Ovary (tissue), 7 donors: ENCODE measurements at regions not wholly inside any gene's neighbourhood (a gene's known extent, or its start where the extent isn't known, plus 50 kb on each side); places are given as distances from the start of the nearest gene placed in this dataset.

ENCODE experiments used
- DNase-seq, 5 donors: peaks; one replicate each; pipeline ENCODE4 v3.0.0-alpha.2; 2019 to 2020
- H3K27ac ChIP-seq, 2 donors: fragments of 200-600 bp; one replicate each; pipeline versions ENCODE4 v1.5.1 to v1.8.0; 2019 to 2022
- H3K27me3 ChIP-seq: fragments of 200-600 bp; one replicate; pipeline ENCODE4 v1.8.0; 2022
- H3K36me3 ChIP-seq: fragments of 200-600 bp; sonication (generic); one replicate; pipeline ENCODE4 v1.5.1; 2019
- H3K4me1 ChIP-seq: one replicate; pipeline ENCODE4 v1.8.1; 2013; ENCODE audit warnings: mild to moderate bottlenecking, moderate library complexity; ENCODE audit not compliant: insufficient read depth
- H3K4me3 ChIP-seq: fragments of 200-600 bp; sonication (generic); one replicate; pipeline ENCODE4 v1.5.1; 2017
- H3K9me3 ChIP-seq, 2 donors: fragments of 200-600 bp in 1 of 2; sonication (generic) in 1 of 2; one replicate each; pipeline versions ENCODE4 v1.5.1 to v1.8.1; 2013 to 2019; ENCODE audit warnings: mild to moderate bottlenecking in 1 of 2, moderate library complexity in 1 of 2
- CTCF ChIP-seq, 3 donors: fragments of 450-650 bp in 2 of 3; fragments of 200-600 bp in 1 of 3; IDR thresholded peaks; one replicate each; pipeline versions ENCODE4 v1.5.1 to v1.8.0; 2016 to 2022; ENCODE audit warnings: antibody characterized with exemption in 3 of 3, mild to moderate bottlenecking in 1 of 3
- EP300 ChIP-seq: sonication (generic); formaldehyde crosslinking; IDR thresholded peaks from one replicate; pipeline ENCODE4 v1.6.1; 2017; ENCODE audit warnings: antibody characterized with exemption
- POLR2A ChIP-seq: fragments of 450-650 bp; IDR thresholded peaks from one replicate; pipeline ENCODE4 v1.6.1; 2017; ENCODE audit warnings: antibody characterized with exemption, mild to moderate bottlenecking, moderate library complexity
- WGBS, 3 donors: extraction: QIAGEN DNeasy Blood & Tissue Kit in 1 of 3; methylation state at CpG; one replicate each; pipeline versions ENCODE4 v1.1.5 to v1.1.7; 2013 to 2017; 5-methylcytosine and 5-hydroxymethylcytosine counted together
- intact Hi-C, 4 donors: fragments of 100-400 bp; cut with DNase I; formaldehyde crosslinking; loops; one replicate each; pipeline versions ENCODE4 v1.11.0 to v1.15.1; 2022 to 2023
- donor health status: DM: no; HTN: no; CAD: no; lungs with moderate emphysema.
- donor health status: DM: no; HTN: no; CAD: no.
- donor health status: Bipolar disorder and iron deficiency.
- donor health status: DM: no; HTN: no; CAD: no.
- donor health status: DM: yes; HTN: yes; CAD: no.

DNA sequence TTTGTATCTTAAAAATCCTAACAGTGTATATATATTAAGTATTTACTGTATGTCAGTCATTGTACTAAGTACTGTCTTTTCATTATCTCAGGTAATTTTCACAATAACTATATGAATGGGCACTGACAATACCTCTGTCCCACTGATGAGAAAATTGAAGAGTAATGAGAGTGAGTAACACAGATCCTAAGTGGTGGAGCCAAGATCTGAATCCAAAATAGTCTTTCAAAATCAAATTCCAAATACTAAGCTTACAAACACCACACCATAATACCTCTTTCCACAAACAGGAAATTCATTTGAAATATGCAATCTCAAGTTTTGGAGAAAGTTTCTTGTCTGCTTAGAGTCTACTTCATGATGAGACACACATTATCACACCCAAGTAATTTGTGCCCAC lies 105.9 kb upstream of the EDEM3 start:
- H3K4me3 ChIP-seq: no peak overlapping the region
- no peaks in the 10 kb centered on the region for H3K36me3 ChIP-seq
- intact Hi-C loops: no loop called here
- no peaks in the 10 kb centered on the region for H3K27me3 ChIP-seq
- no peaks in the 10 kb centered on the region for H3K9me3 ChIP-seq
- H3K27ac ChIP-seq: no peak overlapping the region
- no peak for DNase-seq
- TF ChIP-seq CTCF (IDR thresholded peaks at IDR 0.05) (no peak), EP300 (no peak), POLR2A (no peak)
- H3K4me1 ChIP-seq: no peaks in the 10 kb centered on the region

DNA sequence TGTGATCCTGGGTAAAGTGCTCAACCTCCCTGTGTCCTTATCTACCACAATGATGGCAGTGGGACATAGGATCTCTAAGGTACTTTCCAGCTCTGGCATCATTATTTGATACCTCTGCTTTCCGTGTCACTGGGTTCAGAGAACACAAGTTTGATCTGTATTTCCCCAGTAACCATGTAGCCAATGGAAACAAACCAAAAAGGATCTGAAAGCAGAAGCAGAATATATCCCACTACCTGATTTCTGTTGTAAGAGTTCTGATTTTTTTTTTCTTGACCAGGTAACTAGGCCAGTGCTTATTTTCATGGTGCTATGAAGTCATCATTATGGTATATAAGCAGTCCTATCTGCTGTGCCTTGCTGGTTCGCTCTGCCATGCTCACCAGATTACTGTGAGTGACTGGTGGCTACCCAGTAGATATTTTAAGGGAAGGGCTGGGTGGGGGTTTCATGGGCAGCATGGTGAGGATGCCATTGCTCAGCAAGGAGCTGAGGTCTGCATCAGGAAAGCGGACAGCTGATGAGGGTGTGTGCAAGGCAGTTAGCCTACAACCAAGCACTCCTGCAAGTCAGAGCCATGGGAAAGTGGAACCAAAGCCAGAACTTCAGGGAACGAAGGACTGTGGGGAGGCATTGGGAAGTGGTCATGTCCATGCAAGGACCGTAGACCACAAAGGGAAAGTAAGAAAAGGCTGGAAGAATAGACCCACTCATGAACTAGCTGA lies 104.9 kb upstream of the EDEM3 start:
- intact Hi-C loops: no loop called here

GRCh38 chr1:184858288-184858687 lies 103.6 kb upstream of the EDEM3 start:
- H3K27me3 ChIP-seq: no peaks in the 10 kb centered on the region
- TF ChIP-seq POLR2A (no peak), CTCF (IDR thresholded peaks at IDR 0.05) (no peak), EP300 (no peak)
- no peaks in the 10 kb centered on the region for H3K4me1 ChIP-seq
- H3K9me3 ChIP-seq: no peaks in the 10 kb centered on the region
- no peak overlapping the region for H3K27ac ChIP-seq
- no peaks in the 10 kb centered on the region for H3K36me3 ChIP-seq
- intact Hi-C loops: no loop called here
- WGBS, 3 donors: 66 to 76% (median 71%) methylated on average over 3 of the region's 3 CpGs
- no peak overlapping the region for H3K4me3 ChIP-seq
- DNase-seq: no peak

More for the DNA sequence above, 104.9 kb upstream of the EDEM3 start:
- H3K27me3 ChIP-seq: no peaks in the 10 kb centered on the region
- no peaks in the 10 kb centered on the region for H3K9me3 ChIP-seq
- H3K4me1 ChIP-seq: no peaks in the 10 kb centered on the region
- DNase-seq: no peak
- no peaks in the 10 kb centered on the region for H3K36me3 ChIP-seq
- H3K4me3 ChIP-seq: no peak overlapping the region
- no peak overlapping the region for H3K27ac ChIP-seq
- TF ChIP-seq EP300: no peak
- no peak for TF ChIP-seq POLR2A
- no peak for TF ChIP-seq CTCF (IDR thresholded peaks at IDR 0.05)
- 83 to 95% (median 86%) methylated on average over 5 of the region's 5 CpGs for WGBS, 3 donors

DNA sequence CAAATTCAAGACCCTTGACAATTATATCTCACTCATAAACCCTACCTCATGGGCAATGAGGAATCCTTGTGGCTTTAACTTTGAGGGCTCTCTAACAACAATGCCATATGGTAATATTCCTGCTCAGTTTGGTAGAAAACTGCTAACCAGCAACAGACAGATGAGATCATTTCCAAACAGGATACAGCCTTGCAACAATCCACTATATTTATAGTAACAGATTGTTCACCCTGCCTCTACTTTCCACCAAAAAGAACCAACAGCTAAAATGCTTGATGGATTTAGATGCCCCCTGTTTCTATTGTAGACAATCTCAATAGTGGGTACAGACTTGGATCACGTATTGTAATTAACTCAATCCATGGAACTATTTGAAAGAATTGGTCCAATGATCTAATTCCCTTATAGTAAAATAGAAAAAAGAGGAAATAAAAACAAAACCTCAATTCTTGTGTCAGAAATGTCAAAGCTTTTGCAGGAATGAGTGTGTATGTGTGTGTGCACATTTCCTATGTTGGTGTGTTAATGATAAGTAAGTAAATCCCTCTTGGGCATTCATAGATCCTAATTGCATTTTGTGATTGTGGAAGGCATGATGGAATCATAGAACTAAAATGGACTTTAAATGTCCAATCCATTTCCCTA lies 100.0 kb upstream of the EDEM3 start:
- no peaks in the 10 kb centered on the region for H3K9me3 ChIP-seq
- intact Hi-C loops: no loop called here
- H3K4me3 ChIP-seq: no peak overlapping the region
- H3K27ac ChIP-seq: no peak overlapping the region
- H3K4me1 ChIP-seq: no peaks in the 10 kb centered on the region
- no peaks in the 10 kb centered on the region for H3K36me3 ChIP-seq
- H3K27me3 ChIP-seq: no peaks in the 10 kb centered on the region
- no peak for DNase-seq
- TF ChIP-seq CTCF (IDR thresholded peaks at IDR 0.05) (no peak), POLR2A (no peak), EP300 (no peak)
- 79 to 87% (median 84%) methylated on average over 1 of the region's 1 CpG for WGBS, 3 donors
